Heart right ventricle (tissue), 16 donors: ENCODE measurements at regions not wholly inside any gene's neighbourhood (a gene's known extent, or its start where the extent isn't known, plus 50 kb on each side); places are given as distances from the start of the nearest gene placed in this dataset.

Source experiments
- ATAC-seq, 8 donors: fragments of 200-7000 bp; cut with Tn5 transposase; one replicate each; pipeline ENCODE4 v1.9.1; 2020; ENCODE audit warnings: mild to moderate bottlenecking in 8 of 8, moderate library complexity in 8 of 8, moderate number of reproducible peaks in 1 of 8
- DNase-seq, 2 donors: peaks; one replicate each; pipeline ENCODE4 v3.0.0-alpha.2; 2020
- H3K27ac ChIP-seq, 10 donors: fragments of 200-600 bp; sonication (generic) in 2 of 10; one replicate each; pipeline versions ENCODE4 v1.5.0 to v1.8.0; 2020 to 2022; ENCODE audit warnings: mild to moderate bottlenecking in 3 of 10
- H3K27me3 ChIP-seq, 7 donors: fragments of 200-600 bp; one replicate each; pipeline ENCODE4 v1.8.0; 2021 to 2022; ENCODE audit warnings: mild to moderate bottlenecking in 2 of 7
- H3K36me3 ChIP-seq, 9 donors: fragments of 200-600 bp; sonication (generic) in 1 of 9; one replicate each; pipeline versions ENCODE4 v1.5.0 to v1.8.0; 2020 to 2022; ENCODE audit warnings: mild to moderate bottlenecking in 2 of 9
- H3K4me1 ChIP-seq, 9 donors: fragments of 200-600 bp; sonication (generic) in 1 of 9; one replicate each; pipeline versions ENCODE4 v1.5.0 to v1.8.0; 2020 to 2022; ENCODE audit warnings: mild to moderate bottlenecking in 4 of 9
- H3K4me3 ChIP-seq, 10 donors: fragments of 200-600 bp; sonication (generic) in 2 of 10; one replicate each; pipeline versions ENCODE4 v1.5.0 to v1.8.0; 2020 to 2022; ENCODE audit warnings: mild to moderate bottlenecking in 7 of 10, moderate library complexity in 2 of 10
- H3K9me3 ChIP-seq, 11 donors: fragments of 200-600 bp in 10 of 11; sonication (generic) in 2 of 11; one replicate each; pipeline versions ENCODE4 v1.5.0 to v1.8.0; 2013 to 2022; ENCODE audit warnings: mild to moderate bottlenecking in 2 of 11, control low read depth in 1 of 11, moderate library complexity in 1 of 11
- CTCF ChIP-seq, 9 donors: fragments of 200-600 bp; sonication (generic) in 2 of 9; IDR thresholded peaks; one replicate each; pipeline versions ENCODE4 v1.5.0 to v1.8.0; 2021 to 2022; ENCODE audit warnings: antibody characterized with exemption in 9 of 9, mild to moderate bottlenecking in 5 of 9, moderate library complexity in 1 of 9
- WGBS, 2 donors: extraction: QIAGEN DNeasy Blood & Tissue Kit; methylation state at CpG; one replicate each; pipeline ENCODE4 v1.1.7; 2013; ENCODE audit warnings: inconsistent platforms in 1 of 2; 5-methylcytosine and 5-hydroxymethylcytosine counted together
- intact Hi-C, 10 donors: fragments of 100-400 bp; cut with DNase I; formaldehyde crosslinking; loops; one replicate each; pipeline versions ENCODE4 v1.11.1 to v1.14.2; 2022
- donor health status: Arrhythmogenic right ventricular cardiomyopathy.
- donor health status: ischemic (EF 13 %, LVEDD 7.1; RV severe dilation, severe dysfunction).
- donor health status: healthy with polysubstance abuse.
- donor health status: DM: no; HTN: yes; CAD: no.
- donor health status: DM: no; HTN: no; CAD: no.
- donor health status: ischemic (EF 25% LVEDD 6.9; RV normal size, moderate dysfunction).
- donor health status: ischemic (EF 25% LVEDD 5.7; RV mildly dilated, moderate dysfunction).
- donor health status: healthy.
- donor health status: DM: yes; HTN: yes; CAD: no.
- donor health status: Ischemic cardiomyopathy.
- donor health status: ischemic (EF 35%, LVEDD 5.7; RV mildly dilated, moderate dysfunction).
- donor health status: nonischemic (EF 11% LVEDD 7.7; RV severe dilation, severe dysfunction).
- donor health status: DM: yes; HTN: yes; CAD: no.
- donor health status: PGD.
- donor health status: ischemic (EF 29% LVEDD 5.4; RV normal size, mild dysfunction).
- donor health status: nonischemic (EF 23%, LVEDD 6.1; RV moderate dilation, normal function).

DNA sequence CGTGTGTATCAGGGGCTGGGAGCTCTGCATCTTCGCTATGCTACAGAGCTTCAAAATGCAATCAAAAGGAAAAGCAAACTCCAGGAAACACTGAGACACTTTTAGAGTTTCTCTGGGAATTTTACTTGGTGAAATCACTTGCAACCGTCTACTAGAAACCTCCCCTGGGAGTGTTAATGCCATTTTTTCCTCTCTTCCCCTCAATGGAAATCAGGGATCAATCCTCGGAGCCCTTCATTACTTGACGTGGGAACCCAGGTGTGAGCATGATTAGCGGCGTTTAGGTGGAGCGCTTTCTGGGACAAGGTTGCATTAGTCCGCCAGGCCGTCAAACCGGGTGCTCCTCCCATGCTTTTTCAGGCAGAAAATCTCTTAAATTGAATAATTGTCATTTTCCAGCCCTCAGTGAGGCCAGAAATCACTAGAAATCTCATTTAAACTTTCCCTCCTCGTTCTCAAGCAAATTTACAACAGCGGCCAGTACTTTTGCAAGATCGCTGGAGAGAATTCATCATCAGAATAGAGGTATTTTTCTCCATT lies 191.3 kb downstream of the IRX1 start:
- no peak for ATAC-seq
- intact Hi-C loops, result no loop called here

DNA sequence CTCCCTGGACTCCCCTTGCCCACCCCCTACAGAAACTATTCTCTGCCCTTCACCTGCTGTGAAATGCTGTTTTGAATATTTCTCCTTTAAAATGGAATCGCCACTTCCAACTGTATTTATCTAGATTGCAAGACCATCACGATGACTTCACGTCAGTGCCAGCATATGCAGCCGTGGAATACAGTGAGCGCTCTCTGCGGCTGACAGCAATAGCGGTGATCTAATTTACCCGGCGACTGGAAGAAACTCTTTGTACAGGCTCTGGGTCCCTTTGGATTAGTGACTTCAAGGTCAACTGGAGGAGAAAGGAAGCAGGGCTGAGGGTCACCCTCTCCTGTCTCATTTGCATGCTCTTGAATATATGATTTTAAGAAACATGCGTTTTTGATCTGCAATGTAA lies 192.0 kb downstream of the IRX1 start:
- no peak for DNase-seq
- TF ChIP-seq CTCF (IDR thresholded peaks at IDR 0.05), result no peak
- no peak for ATAC-seq
- H3K36me3 ChIP-seq, result no peaks in the 10 kb centered on the region
- H3K27me3 ChIP-seq, result peaks cover 0 to 27% (median 11%) of the 10 kb centered on the region in 7 donors
- H3K4me1 ChIP-seq, result no peaks in the 10 kb centered on the region
- 40 to 42% methylated on average over 10 of the region's 10 CpGs for WGBS, 2 donors
- H3K27ac ChIP-seq, result no peak overlapping the region
- intact Hi-C loops, result no loop called here
- no peak overlapping the region for H3K4me3 ChIP-seq
- peaks cover 0 to 3% (median 0%) of the 10 kb centered on the region in 11 donors for H3K9me3 ChIP-seq

More for the DNA sequence above, 191.3 kb downstream of the IRX1 start:
- Histone ChIP-seq H3K4me3 (no peak overlapping the region), H3K27me3 (peaks cover 0 to 27% (median 11%) of the 10 kb centered on the region in 7 donors), H3K36me3 (no peaks in the 10 kb centered on the region), H3K4me1 (no peaks in the 10 kb centered on the region), H3K27ac (no peak overlapping the region), H3K9me3 (peaks cover 0 to 3% (median 0%) of the 10 kb centered on the region in 11 donors)
- 56 to 64% methylated on average over 14 of the region's 14 CpGs for WGBS, 2 donors
- DNase-seq, result no peak
- TF ChIP-seq CTCF (IDR thresholded peaks at IDR 0.05), result no peak

GRCh38 chr5:3789519-3790193 lies 194.0 kb downstream of the IRX1 start:
- no peaks in the 10 kb centered on the region for H3K4me1 ChIP-seq
- intact Hi-C loops, result no loop called here
- WGBS, 2 donors, result 69 to 74% methylated on average over 14 of the region's 14 CpGs
- peaks cover 0 to 27% (median 11%) of the 10 kb centered on the region in 7 donors for H3K27me3 ChIP-seq
- H3K9me3 ChIP-seq, result peaks cover 0 to 3% (median 0%) of the 10 kb centered on the region in 11 donors
- H3K27ac ChIP-seq, result no peak overlapping the region
- DNase-seq (no peak), ATAC-seq (no peak)
- H3K4me3 ChIP-seq, result no peak overlapping the region
- no peaks in the 10 kb centered on the region for H3K36me3 ChIP-seq
- TF ChIP-seq CTCF (IDR thresholded peaks at IDR 0.05), result no peak

- Histone ChIP-seq H3K27ac (no peak overlapping the region), H3K27me3 (peaks cover 0 to 18% (median 4%) of the 10 kb centered on the region in 7 donors), H3K4me3 (no peak overlapping the region), H3K4me1 (no peaks in the 10 kb centered on the region), H3K36me3 (no peaks in the 10 kb centered on the region), H3K9me3 (peaks cover 0 to 3% (median 0%) of the 10 kb centered on the region in 11 donors)
- DNase-seq, result no peak
- no peak for TF ChIP-seq CTCF (IDR thresholded peaks at IDR 0.05)
- intact Hi-C loops, result no loop called here
- WGBS, 2 donors, result 70 to 78% methylated on average over 1 of the region's 1 CpG
- ATAC-seq, result no peak
Measured at GRCh38 chr5:3793162-3793561, 197.5 kb downstream of the IRX1 start.
